WERI-Rb-1 (cell line): ENCODE measurements at regions not wholly inside any gene's neighbourhood (a gene's known extent, or its start where the extent isn't known, plus 50 kb on each side); places are given as distances from the start of the nearest gene placed in this dataset.

Experiments used
- DNase-seq: peaks from one replicate; pipeline ENCODE4 v3.0.0-alpha.2; 2020
- H3K27ac ChIP-seq: fragments of 250-450 bp; sonication (Bioruptor Pico); 2 replicates; pipeline ENCODE4 v1.5.1; 2020; ENCODE audit warnings: mild to moderate bottlenecking, moderate library complexity
- H3K27me3 ChIP-seq: fragments of 250-450 bp; sonication (Bioruptor Pico); 2 replicates; pipeline ENCODE4 v1.5.1; 2021; ENCODE audit warnings: mild to moderate bottlenecking, low read depth, moderate library complexity; ENCODE audit not compliant: insufficient read depth, severe bottlenecking
- H3K36me3 ChIP-seq: fragments of 250-450 bp; sonication (Bioruptor Pico); 2 replicates; pipeline ENCODE4 v1.5.1; 2020; ENCODE audit warnings: mild to moderate bottlenecking, moderate library complexity
- H3K4me3 ChIP-seq: 2 replicates; pipeline ENCODE4 v1.5.1; 2011; ENCODE audit warnings: low read depth, mild to moderate bottlenecking, control low read depth, low read length
- H3K9me3 ChIP-seq: fragments of 250-450 bp; sonication (Bioruptor Pico); 2 replicates; pipeline ENCODE4 v1.5.1; 2021; ENCODE audit warnings: mild to moderate bottlenecking, moderate library complexity; ENCODE audit not compliant: severe bottlenecking
- TF ChIP-seq, protein P1 (sequence below): IDR thresholded peaks from 2 replicates; pipeline ENCODE4 v1.5.1; 2011; ENCODE audit warnings: low read depth, mild to moderate bottlenecking, control low read depth, inconsistent platforms, low read length

DNA sequence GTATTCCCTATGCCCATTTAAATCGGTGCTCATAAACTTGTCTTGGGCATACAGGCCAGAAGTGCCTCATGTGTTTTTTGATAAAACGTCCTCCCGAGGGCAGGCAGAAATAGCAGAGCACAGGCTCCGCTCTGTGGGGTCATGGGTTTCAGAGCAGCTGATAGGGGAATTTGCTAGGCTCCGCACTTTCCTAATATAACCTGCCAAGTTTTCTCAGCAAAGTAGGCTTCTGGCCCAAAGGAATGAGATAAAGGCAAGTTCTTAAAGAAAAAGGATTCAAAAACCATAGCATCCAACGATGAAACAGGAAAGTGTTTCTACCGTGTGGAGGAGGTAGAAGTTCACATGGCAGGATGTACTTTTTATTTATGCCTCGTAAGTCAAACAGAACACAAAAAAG is 69.8 kb upstream of the RALGAPA2 start:
- DNase-seq, result no peak
- Histone ChIP-seq H3K4me3 (no peak overlapping the region), H3K27ac (peak overlapping the region; percentile 71), H3K36me3 (no peaks in the 10 kb centered on the region), H3K27me3 (no peaks in the 10 kb centered on the region), H3K9me3 (peaks cover 2% of the 10 kb centered on the region)
- TF ChIP-seq, protein P1, sequence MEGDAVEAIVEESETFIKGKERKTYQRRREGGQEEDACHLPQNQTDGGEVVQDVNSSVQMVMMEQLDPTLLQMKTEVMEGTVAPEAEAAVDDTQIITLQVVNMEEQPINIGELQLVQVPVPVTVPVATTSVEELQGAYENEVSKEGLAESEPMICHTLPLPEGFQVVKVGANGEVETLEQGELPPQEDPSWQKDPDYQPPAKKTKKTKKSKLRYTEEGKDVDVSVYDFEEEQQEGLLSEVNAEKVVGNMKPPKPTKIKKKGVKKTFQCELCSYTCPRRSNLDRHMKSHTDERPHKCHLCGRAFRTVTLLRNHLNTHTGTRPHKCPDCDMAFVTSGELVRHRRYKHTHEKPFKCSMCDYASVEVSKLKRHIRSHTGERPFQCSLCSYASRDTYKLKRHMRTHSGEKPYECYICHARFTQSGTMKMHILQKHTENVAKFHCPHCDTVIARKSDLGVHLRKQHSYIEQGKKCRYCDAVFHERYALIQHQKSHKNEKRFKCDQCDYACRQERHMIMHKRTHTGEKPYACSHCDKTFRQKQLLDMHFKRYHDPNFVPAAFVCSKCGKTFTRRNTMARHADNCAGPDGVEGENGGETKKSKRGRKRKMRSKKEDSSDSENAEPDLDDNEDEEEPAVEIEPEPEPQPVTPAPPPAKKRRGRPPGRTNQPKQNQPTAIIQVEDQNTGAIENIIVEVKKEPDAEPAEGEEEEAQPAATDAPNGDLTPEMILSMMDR, result no peak

DNA sequence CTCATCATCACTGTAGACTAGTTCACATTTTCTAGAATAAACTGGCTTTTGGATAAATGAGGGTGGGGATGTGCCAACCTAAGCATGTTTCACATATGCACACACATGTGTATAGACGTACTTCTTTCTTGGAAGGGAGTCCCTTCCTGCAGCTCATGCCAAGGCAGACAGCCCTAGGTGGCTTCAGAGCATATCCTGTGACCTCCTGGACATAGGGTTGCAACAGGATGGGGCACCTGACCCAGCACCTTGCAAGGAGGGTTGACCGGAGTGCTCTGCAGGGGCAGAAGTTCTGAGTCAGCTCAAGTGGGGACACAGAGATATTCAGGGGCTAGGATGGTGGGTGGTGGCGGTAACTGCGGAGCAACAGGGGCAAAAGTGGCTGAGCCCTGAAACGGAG is 68.6 kb upstream of the RALGAPA2 start:
- Histone ChIP-seq H3K4me3 (no peak overlapping the region), H3K27me3 (no peaks in the 10 kb centered on the region), H3K27ac (no peak overlapping the region), H3K9me3 (no peaks in the 10 kb centered on the region), H3K36me3 (no peaks in the 10 kb centered on the region)
- TF ChIP-seq, protein P1, result no peak
- DNase-seq, result no peak

DNA sequence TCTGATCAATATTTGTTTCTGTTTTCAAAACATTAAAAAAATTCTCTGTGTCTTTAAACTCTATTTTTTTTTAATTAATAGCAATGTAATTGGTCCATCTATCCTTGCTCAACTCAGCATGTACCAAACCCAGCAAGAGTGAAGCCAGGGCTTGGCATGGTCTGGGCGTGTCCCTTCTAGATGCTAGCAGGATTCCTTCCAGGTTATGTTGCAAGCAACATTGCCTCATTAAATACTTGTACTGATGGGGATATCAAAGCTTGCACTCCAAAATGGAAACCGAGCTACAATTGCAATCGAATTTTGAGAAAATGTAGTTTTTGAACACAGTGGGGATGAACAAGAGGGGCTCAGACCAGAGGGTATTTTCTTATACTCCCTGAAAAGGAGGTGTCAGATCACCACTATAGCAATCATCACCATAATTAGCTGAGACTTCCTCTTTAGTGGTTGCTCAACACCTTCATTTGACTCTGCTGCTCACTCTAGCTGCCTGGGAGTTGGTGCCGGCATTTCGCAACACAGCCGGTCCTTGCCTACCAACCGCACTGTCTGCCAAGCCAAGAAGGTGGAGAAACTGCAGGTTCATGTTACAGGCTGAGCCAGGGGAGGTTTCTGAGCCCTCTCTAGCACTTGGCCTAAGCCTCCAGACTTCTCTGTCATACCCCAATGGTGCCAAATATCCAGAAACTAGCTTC is 67.8 kb upstream of the RALGAPA2 start:
- no peaks in the 10 kb centered on the region for H3K36me3 ChIP-seq
- H3K4me3 ChIP-seq, result no peak overlapping the region
- H3K9me3 ChIP-seq, result no peaks in the 10 kb centered on the region
- H3K27ac ChIP-seq, result no peak overlapping the region
- TF ChIP-seq, protein P1, result no peak
- DNase-seq, result no peak
- H3K27me3 ChIP-seq, result no peaks in the 10 kb centered on the region

DNA sequence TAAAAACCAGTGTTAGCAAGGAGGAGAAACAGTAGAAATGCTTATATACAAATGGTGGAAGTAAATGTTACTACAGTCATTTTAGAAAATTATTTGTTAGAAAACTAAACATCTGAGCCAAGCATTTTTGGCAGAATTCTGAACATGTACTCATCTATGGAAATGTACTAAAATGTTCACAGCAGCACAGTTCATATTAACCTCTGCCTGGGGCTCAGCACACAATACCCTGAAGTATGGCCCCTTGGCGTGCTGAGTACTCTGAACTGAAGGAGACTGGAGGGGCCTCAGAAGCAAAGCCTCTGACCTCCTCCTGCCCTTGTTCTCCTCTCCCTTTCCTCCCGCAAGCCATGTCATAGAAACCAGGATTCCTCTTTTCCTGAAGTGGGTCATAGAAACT is 66.2 kb upstream of the RALGAPA2 start:
- TF ChIP-seq, protein P1, result no peak
- H3K27me3 ChIP-seq, result no peaks in the 10 kb centered on the region

DNA sequence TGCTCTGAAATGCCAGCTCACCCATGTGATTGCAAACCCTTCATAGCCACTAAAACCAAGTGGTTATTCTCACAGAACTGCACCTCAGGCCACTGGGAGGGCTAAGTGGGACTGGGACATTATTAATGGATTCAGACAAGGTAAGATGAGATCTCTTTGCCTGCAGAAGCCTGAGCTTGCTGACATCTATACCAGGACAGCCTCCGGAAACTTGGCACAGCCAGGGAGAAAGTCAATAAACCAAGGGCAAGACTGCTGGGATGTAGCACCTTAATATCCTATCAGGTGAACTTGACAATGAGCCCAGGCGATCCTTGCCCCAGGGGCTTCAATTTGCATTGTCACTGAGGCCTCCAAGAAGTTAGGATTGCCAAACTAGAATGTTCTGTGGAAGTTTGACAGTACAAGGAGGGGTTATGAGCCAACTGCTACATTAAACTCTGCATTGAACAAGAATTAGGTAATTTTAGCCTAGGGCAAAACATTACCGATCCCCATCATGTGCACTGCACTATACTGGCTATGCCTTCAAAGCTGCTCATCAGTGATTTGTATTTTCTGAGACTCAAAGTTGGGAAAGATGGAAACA is 60.1 kb upstream of the RALGAPA2 start:
- Histone ChIP-seq H3K27ac (no peak overlapping the region), H3K27me3 (no peaks in the 10 kb centered on the region), H3K4me3 (no peak overlapping the region), H3K9me3 (peaks cover 8% of the 10 kb centered on the region), H3K36me3 (no peaks in the 10 kb centered on the region)
- no peak for DNase-seq
- TF ChIP-seq, protein P1, result no peak

More for the DNA sequence above, 66.2 kb upstream of the RALGAPA2 start:
- Histone ChIP-seq H3K36me3 (no peaks in the 10 kb centered on the region), H3K9me3 (no peaks in the 10 kb centered on the region), H3K27ac (no peak overlapping the region), H3K4me3 (no peak overlapping the region)
- DNase-seq, result no peak
